ENCODE measurements at regions not wholly inside any gene's neighbourhood (a gene's known extent, or its start where the extent isn't known, plus 50 kb on each side); places are given as distances from the start of the nearest gene placed in this dataset.
"Not testable (repeated sequence)": the region's sequence is repeated elsewhere in the genome, so short reads cannot be mapped to it uniquely, and the experiment has no call there.

- peak; percentile 66 for DNase-seq
These were observed 132.6 kb upstream of the LIPC start for GRCh38 chr15:58298879-58299850.

DNA sequence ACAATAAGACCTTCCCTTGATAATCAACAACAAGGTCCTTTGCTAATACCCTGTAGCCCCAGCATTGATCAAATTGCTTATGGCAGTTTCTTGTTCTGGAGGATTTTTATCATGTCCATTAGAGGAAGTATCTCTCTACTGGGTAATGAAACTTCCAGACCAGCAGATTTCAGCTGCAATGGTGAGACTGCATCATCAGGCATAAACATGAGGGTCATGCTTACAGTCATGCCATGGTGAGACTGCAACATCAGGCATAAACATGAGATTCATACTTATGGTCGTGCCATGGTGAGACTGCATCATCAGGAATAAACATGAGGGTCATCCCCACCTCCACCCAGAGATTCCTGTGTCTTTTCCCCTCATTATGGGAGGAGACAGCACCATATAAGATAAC lies 129.0 kb upstream of the LIPC start:
- DNase-seq: no peak

DNA sequence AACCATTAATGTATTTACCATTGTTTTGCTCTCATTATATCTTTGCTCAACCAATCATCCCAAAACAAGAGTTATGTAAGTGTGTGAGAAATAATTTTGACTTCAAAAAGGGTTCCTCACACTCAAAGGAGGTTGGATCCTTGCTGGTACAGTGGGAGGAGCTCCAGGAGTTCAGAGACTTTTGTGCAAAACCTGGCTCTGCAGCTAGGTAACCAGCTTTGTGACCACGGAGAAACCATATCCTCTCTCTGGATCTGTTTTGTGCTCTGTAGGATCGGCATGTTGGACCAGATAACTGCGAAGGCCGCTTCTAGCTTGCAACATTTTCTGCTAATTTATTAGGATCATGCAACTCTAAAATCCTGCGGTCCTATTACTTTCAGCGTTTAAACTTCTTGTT lies 128.6 kb upstream of the LIPC start:
- DNase-seq: no peak

- DNase-seq: no peak
These were observed 125.0 kb upstream of the LIPC start for GRCh38 chr15:58306591-58307312.

- DNase-seq: peak; percentile 83
These were observed 124.4 kb upstream of the LIPC start for GRCh38 chr15:58307313-58307961.

- DNase-seq: no peak
These were observed 122.9 kb upstream of the LIPC start for GRCh38 chr15:58308742-58309355.

DNA sequence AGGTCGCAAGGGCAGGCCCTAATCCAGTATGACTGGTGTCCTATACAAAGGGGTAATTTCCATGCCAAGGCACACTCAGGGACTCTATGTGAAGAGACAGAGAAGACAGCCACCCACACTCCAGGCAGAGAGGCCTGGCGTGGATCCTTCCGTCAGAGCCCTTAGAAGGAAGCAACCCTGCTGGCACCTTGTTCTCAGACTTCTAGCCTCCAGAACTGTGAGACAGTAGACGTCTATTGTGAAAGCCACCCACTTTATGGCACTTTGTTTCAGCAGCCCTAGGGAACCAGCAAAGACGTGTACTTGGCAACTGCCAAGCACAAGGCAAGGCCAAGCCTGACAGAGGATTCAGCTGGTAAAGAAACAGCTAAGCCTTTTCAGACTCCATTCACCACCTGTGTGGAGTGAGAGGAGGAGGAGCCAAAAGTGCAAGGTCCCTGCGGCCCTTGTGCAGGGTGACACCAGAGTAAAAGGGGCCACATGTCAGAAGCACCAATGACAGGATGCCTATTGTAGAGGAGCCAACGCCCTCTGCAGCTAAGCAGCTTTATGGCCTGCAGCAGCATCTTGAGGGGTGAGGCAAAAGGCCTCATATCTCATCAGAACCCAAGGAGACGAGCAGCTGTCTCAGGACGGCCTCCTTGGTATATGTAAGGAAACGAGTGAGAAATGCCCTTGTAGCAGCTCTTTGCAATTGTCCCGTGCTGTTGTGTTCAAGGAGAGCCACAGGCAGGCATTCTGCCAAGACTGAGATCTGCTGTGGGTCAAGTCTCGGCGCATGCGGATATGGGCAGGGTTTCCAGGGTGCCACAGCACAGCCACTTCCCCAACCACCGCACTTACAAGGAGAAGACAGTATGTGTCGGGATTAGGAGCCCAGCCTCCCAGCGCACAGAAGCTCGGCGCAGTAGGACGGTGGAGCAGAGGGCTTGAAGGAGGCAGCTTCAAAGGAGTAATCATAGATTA lies 121.5 kb upstream of the LIPC start:
- no peak for DNase-seq

DNA sequence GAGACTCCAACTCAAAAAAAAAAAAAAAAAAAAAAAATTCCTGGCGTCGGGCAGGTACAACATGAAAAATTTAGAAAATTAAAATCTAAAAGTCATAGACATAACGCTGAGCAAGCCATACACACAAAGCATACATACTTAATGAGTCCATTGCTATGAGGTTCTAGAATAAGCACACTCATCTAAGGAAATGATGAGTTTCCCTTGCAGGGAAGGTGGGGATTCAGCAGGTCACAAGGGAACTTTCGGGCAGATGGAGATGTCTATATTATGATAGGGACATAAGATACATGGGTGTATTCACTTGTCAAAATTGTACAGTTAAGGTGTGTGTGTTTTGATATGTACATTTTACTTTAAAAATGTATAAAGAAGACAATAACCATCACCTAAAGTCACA lies 120.2 kb upstream of the LIPC start:
- DNase-seq: no peak

GRCh38 chr15:58312031-58312430 lies 119.8 kb upstream of the LIPC start:
- no peak for DNase-seq

DNA sequence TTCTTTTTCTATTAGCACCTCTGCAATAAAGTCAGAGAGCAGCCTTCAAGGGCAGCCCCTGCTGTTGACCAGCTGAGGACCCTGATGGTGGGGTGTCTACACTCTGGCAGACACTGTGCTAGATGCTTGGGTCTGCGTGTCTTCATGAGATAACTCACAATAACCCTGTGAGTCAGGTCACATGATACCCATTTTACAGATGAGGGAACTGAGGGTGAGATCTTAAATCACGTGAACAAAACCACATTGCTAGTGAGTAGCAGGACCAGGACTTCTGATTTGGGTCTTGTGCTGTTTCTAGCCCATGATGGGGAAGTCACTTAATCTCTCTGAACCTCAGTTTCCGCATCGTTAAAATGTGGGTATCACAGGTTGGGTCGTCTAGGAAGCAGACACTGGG lies 118.5 kb upstream of the LIPC start:
- no peak for DNase-seq

GRCh38 chr15:58313810-58314592 lies 117.8 kb upstream of the LIPC start:
- no peak for DNase-seq

DNA sequence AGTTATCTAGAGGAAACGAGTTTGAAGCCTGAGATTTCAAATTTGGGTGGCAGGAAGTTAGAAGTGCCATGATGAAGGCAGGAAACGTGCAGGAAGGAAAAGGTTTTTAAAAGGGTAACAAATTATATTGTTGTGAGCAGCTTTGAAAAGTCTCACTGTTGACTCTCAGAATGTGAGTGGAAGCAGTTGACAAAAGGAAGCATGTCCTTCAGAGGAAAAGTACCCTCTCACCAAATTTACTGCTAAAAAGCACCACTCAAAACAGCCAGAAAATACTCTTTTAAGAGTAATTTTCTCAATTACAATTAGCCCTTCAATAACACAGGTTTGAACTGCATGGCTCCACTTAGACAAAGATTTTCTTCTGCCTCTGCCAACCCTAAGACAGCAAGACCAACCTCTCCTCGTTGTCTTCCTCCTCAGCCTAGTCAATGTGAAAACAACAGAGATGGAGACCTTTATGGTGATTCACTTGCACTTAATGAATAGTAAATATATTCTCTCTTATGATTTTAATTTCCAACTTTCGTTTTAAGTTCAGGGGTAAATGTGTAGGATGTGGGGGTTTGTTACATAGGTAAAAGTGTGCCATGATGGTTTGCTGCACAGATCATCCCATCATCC lies 117.1 kb upstream of the LIPC start:
- no peak for DNase-seq

DNA sequence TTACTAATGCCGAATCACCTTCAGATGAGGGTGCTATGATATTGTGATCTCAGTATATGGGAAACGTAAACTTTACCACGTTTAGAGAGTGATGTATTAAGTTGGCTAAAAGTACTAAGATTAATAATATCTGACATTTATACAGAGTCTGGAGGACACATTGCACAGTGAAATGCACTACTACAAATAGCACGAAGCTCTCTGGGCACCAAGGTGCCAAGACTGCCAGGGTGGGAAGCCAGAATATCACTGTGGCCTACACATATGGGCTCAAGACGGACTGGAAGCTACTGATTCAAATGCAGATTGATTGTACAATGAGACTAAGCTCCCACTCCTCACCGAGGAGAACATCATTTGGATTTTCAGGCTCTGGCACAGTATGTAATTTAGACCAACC lies 113.3 kb upstream of the LIPC start:
- no peak for DNase-seq

- no peak for DNase-seq
These were observed 110.8 kb upstream of the LIPC start for GRCh38 chr15:58321034-58321433.

GRCh38 chr15:58322253-58322652 lies 109.5 kb upstream of the LIPC start:
- no peak for DNase-seq

DNA sequence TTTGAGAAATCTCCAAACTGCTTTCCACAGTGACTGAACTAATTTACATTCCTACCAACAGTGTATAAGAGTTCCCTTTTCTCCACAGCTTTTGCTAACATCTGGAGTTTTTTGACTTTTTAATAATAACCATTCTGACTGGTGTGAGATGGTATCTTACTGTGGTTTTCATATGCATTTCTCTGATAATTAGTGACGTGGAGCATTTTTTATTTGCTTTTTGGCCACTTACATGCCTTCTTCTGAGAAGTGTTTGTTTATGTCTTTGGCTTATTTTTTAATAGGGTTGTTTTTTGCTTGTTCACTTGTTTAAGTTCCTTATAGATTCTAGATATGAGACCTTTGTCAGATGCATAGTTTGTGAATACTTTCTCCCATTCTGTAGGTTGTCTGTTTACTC lies 108.5 kb upstream of the LIPC start:
- DNase-seq: not testable (repeated sequence)

- DNase-seq: no peak
These were observed 107.3 kb upstream of the LIPC start for GRCh38 chr15:58324533-58324932.

DNA sequence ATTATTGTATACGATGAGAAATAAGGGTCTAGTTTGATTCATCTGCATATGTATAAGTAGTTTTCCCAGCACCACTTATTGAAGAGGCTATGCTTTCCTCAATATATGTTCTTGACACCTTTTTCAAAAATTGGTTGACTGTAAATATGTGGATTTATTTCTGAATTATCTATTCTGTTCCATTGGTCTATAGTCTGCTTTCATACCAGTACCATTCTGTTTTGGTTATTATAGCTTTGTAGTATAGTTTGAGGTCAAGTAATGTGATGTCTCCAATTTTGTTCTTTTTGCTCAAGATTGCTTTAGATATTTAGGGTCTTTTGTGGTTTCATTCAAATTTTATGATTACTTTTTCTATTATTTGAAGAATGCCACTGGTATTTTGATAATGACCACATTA lies 103.8 kb upstream of the LIPC start:
- no peak for DNase-seq

- DNase-seq: no peak
These were observed 102.6 kb upstream of the LIPC start for GRCh38 chr15:58329211-58329610.
